ENCODE measurements at regions not wholly inside any gene's neighbourhood (a gene's known extent, or its start where the extent isn't known, plus 50 kb on each side); places are given as distances from the start of the nearest gene placed in this dataset.

GRCh38 chr6:133753756-133754155, 135.2 kb upstream of the TCF21 start:
- no peak for DNase-seq (ENCODE audit: low read depth, low spot score)

- no peak for DNase-seq (ENCODE audit: low read depth, low spot score)
Measured at GRCh38 chr6:133754298-133754697, 134.6 kb upstream of the TCF21 start.

GRCh38 chr6:133756078-133756695, 132.7 kb upstream of the TCF21 start:
- DNase-seq (ENCODE audit: low read depth, low spot score), result no peak

- no peak for DNase-seq (ENCODE audit: low read depth, low spot score)
Measured at GRCh38 chr6:133757335-133757734, 131.6 kb upstream of the TCF21 start.

- no peak for DNase-seq (ENCODE audit: low read depth, low spot score)
Measured at GRCh38 chr6:133758815-133759335, 130.0 kb upstream of the TCF21 start.

- DNase-seq (ENCODE audit: low read depth, low spot score), result no peak
Measured at GRCh38 chr6:133759524-133759923, 129.4 kb upstream of the TCF21 start.

GRCh38 chr6:133761706-133762105, 127.2 kb upstream of the TCF21 start:
- DNase-seq (ENCODE audit: low read depth, low spot score), result no peak

GRCh38 chr6:133764008-133764753, 124.7 kb upstream of the TCF21 start:
- no peak for DNase-seq (ENCODE audit: low read depth, low spot score)

- no peak for DNase-seq (ENCODE audit: low read depth, low spot score)
Measured at GRCh38 chr6:133764754-133765208, 124.1 kb upstream of the TCF21 start.

- DNase-seq (ENCODE audit: low read depth, low spot score), result no peak
Measured at GRCh38 chr6:133767357-133767970, 121.4 kb upstream of the TCF21 start.

- DNase-seq (ENCODE audit: low read depth, low spot score), result peak; percentile 9
Measured at GRCh38 chr6:133768656-133769295, 120.1 kb upstream of the TCF21 start.

GRCh38 chr6:133769463-133769862, 119.5 kb upstream of the TCF21 start:
- no peak for DNase-seq (ENCODE audit: low read depth, low spot score)

GRCh38 chr6:133772567-133772966, 116.3 kb upstream of the TCF21 start:
- DNase-seq (ENCODE audit: low read depth, low spot score), result no peak

- DNase-seq (ENCODE audit: low read depth, low spot score), result no peak
Measured at GRCh38 chr6:133773776-133774175, 115.1 kb upstream of the TCF21 start.

GRCh38 chr6:133774356-133774755, 114.6 kb upstream of the TCF21 start:
- DNase-seq (ENCODE audit: low read depth, low spot score), result no peak

GRCh38 chr6:133778414-133779130, 110.3 kb upstream of the TCF21 start:
- DNase-seq (ENCODE audit: low read depth, low spot score), result no peak

GRCh38 chr6:133779916-133780695, 108.8 kb upstream of the TCF21 start:
- no peak for DNase-seq (ENCODE audit: low read depth, low spot score)

- DNase-seq (ENCODE audit: low read depth, low spot score), result no peak
Measured at GRCh38 chr6:133786016-133786415, 102.9 kb upstream of the TCF21 start.

- no peak for DNase-seq (ENCODE audit: low read depth, low spot score)
Measured at GRCh38 chr6:133787122-133787521, 101.8 kb upstream of the TCF21 start.

- no peak for DNase-seq (ENCODE audit: low read depth, low spot score)
Measured at GRCh38 chr6:133787859-133788505, 100.9 kb upstream of the TCF21 start.

All from ELF-1 (cell line).